H9 (cell line): ENCODE measurements at regions not wholly inside any gene's neighbourhood (a gene's known extent, or its start where the extent isn't known, plus 50 kb on each side); places are given as distances from the start of the nearest gene placed in this dataset.

ENCODE experiments used
- DNase-seq: peaks from one replicate; pipeline ENCODE4 v3.0.0-alpha.2; 2017
- H2AFZ ChIP-seq: one replicate; pipeline ENCODE4 v1.6.1; 2013; ENCODE audit warnings: mild to moderate bottlenecking, low read length, control low read depth, moderate library complexity
- H2AK5ac ChIP-seq: 2 replicates; pipeline ENCODE4 v1.6.1; 2013; ENCODE audit warnings: low read length, control low read depth, mixed read lengths; ENCODE audit not compliant: insufficient read length
- H2BK120ac ChIP-seq: one replicate; pipeline ENCODE4 v1.6.1; 2013; ENCODE audit warnings: low read depth, mild to moderate bottlenecking, low read length, control low read depth, inconsistent platforms; ENCODE audit not compliant: poor library complexity, severe bottlenecking
- H2BK12ac ChIP-seq: 2 replicates; pipeline ENCODE4 v1.6.1; 2013; ENCODE audit warnings: low read length, control low read depth, mixed read lengths, low read depth; ENCODE audit not compliant: insufficient read length
- H2BK15ac ChIP-seq: 2 replicates; pipeline ENCODE4 v1.6.1; 2013; ENCODE audit warnings: low read depth, low read length, control low read depth
- H2BK20ac ChIP-seq: one replicate; pipeline ENCODE4 v1.6.1; 2013; ENCODE audit warnings: low read depth, mild to moderate bottlenecking, low read length, control low read depth, inconsistent platforms; ENCODE audit not compliant: poor library complexity, severe bottlenecking
- H2BK5ac ChIP-seq: 2 replicates; pipeline ENCODE4 v1.6.1; 2013; ENCODE audit warnings: low read length, control low read depth, mixed read lengths; ENCODE audit not compliant: insufficient read length
- H3K14ac ChIP-seq: 2 replicates; pipeline ENCODE4 v1.6.1; 2013; ENCODE audit warnings: low read length, control low read depth; ENCODE audit not compliant: insufficient read depth
- H3K18ac ChIP-seq: 2 replicates; pipeline ENCODE4 v1.6.1; 2013; ENCODE audit warnings: low read depth, mild to moderate bottlenecking, mixed read lengths, low read length, control low read depth; ENCODE audit not compliant: insufficient read length
- H3K23ac ChIP-seq: 2 replicates; pipeline ENCODE4 v1.6.1; 2013; ENCODE audit warnings: low read length, control low read depth, mixed read lengths, low read depth; ENCODE audit not compliant: insufficient read length
- H3K23me2 ChIP-seq: 2 replicates; pipeline ENCODE4 v1.6.1; 2013; ENCODE audit warnings: low read depth, mild to moderate bottlenecking, mixed read lengths, low read length, control low read depth; ENCODE audit not compliant: insufficient read length, poor library complexity, severe bottlenecking
- H3K27ac ChIP-seq: 2 replicates; pipeline ENCODE4 v1.5.1; 2013; ENCODE audit warnings: low read length, control low read depth, mixed read lengths, low read depth; ENCODE audit not compliant: insufficient read length
- H3K27me3 ChIP-seq: 2 replicates; pipeline ENCODE4 v1.6.1; 2013; ENCODE audit warnings: low read length, control low read depth, inconsistent platforms; ENCODE audit not compliant: insufficient read depth
- H3K4ac ChIP-seq: 2 replicates; pipeline ENCODE4 v1.6.1; 2013; ENCODE audit warnings: low read depth, mild to moderate bottlenecking, control low read depth, inconsistent platforms, low read length, moderate library complexity
- H3K4me1 ChIP-seq: 2 replicates; pipeline ENCODE4 v1.6.1; 2013; ENCODE audit warnings: low read length, control low read depth, inconsistent platforms; ENCODE audit not compliant: insufficient read depth
- H3K4me2 ChIP-seq: 2 replicates; pipeline ENCODE4 v1.6.1; 2013; ENCODE audit warnings: low read length, control low read depth, mixed read lengths; ENCODE audit not compliant: insufficient read length, insufficient read depth
- H3K56ac ChIP-seq: 2 replicates; pipeline ENCODE4 v1.6.1; 2013; ENCODE audit warnings: low read depth, mild to moderate bottlenecking, mixed read lengths, low read length, control low read depth; ENCODE audit not compliant: insufficient read length
- H3K79me1 ChIP-seq: 2 replicates; pipeline ENCODE4 v1.6.1; 2013; ENCODE audit warnings: low read depth, mild to moderate bottlenecking, moderate library complexity, low read length, control low read depth, inconsistent platforms; ENCODE audit not compliant: insufficient read depth, poor library complexity, severe bottlenecking
- H3K79me2 ChIP-seq: 2 replicates; pipeline ENCODE4 v1.6.1; 2013; ENCODE audit warnings: low read length, control low read depth, inconsistent platforms; ENCODE audit not compliant: insufficient read depth
- H3K9ac ChIP-seq: 2 replicates; pipeline ENCODE4 v1.6.1; 2013; ENCODE audit warnings: low read length, control low read depth, mixed read lengths; ENCODE audit not compliant: insufficient read length; ENCODE audit errors: extremely low read depth
- H3K9me3 ChIP-seq: one replicate; pipeline ENCODE4 v1.6.1; 2013; ENCODE audit warnings: low read depth, low read length, inconsistent platforms; ENCODE audit not compliant: control insufficient read depth
- H3T11ph ChIP-seq: one replicate; pipeline ENCODE4 v1.6.1; 2013; ENCODE audit warnings: mild to moderate bottlenecking, low read length, control low read depth, inconsistent platforms
- H4K20me1 ChIP-seq: one replicate; pipeline ENCODE4 v1.6.1; 2013; ENCODE audit not compliant: control insufficient read depth, insufficient read length, insufficient read depth
- H4K5ac ChIP-seq: 2 replicates; pipeline ENCODE4 v1.6.1; 2013; ENCODE audit warnings: low read depth, mild to moderate bottlenecking, mixed read lengths, low read length, control low read depth; ENCODE audit not compliant: insufficient read length
- H4K8ac ChIP-seq: replicated peaks from 2 replicates; pipeline ENCODE4 v1.6.1; 2013; ENCODE audit warnings: low read length, control low read depth, mixed read lengths, low read depth; ENCODE audit not compliant: insufficient read length
- H4K91ac ChIP-seq: 2 replicates; pipeline ENCODE4 v1.6.1; 2013; ENCODE audit warnings: low read depth, mild to moderate bottlenecking, moderate library complexity, mixed read lengths, low read length, control low read depth; ENCODE audit not compliant: insufficient read length
- H3K27ac Mint-ChIP-seq, 3 experiments: 2 replicates in 2 of 3; 3 replicates in 1 of 3; pipeline ENCODE4 v1.8.0; 2020 to 2021; ENCODE audit warnings: mixed read lengths in 3 of 3, mild to moderate bottlenecking in 1 of 3, moderate library complexity in 1 of 3
- H3K27me3 Mint-ChIP-seq: 2 replicates; pipeline ENCODE4 v1.8.0; 2021; ENCODE audit warnings: low read depth, mild to moderate bottlenecking, moderate library complexity, mixed read lengths
- H3K36me3 Mint-ChIP-seq, 3 experiments: 2 replicates in 2 of 3; 3 replicates in 1 of 3; pipeline ENCODE4 v1.8.0; 2020 to 2021; ENCODE audit warnings: low read depth in 3 of 3, mixed read lengths in 3 of 3; ENCODE audit not compliant: insufficient read depth in 1 of 3
- H3K4me1 Mint-ChIP-seq, 2 experiments: 2 replicates each; pipeline ENCODE4 v1.8.0; 2020; ENCODE audit warnings: mixed read lengths in 2 of 2
- H3K4me3 Mint-ChIP-seq, 2 experiments: 2 replicates in 1 of 2; 3 replicates in 1 of 2; pipeline ENCODE4 v1.8.0; 2020 to 2021; ENCODE audit warnings: mild to moderate bottlenecking in 2 of 2, mixed read lengths in 2 of 2, moderate library complexity in 1 of 2
- H3K9me3 Mint-ChIP-seq, 2 experiments: 2 replicates in 1 of 2; 3 replicates in 1 of 2; pipeline ENCODE4 v1.8.0; 2020; ENCODE audit warnings: mild to moderate bottlenecking in 2 of 2, mixed read lengths in 2 of 2, moderate library complexity in 1 of 2
- TF ChIP-seq, protein P1 (sequence below): fragments of 200-600 bp; sonication (generic); conservative IDR thresholded peaks from 3 replicates; pipeline ENCODE4 v1.8.0; 2021; ENCODE audit warnings: antibody characterized with exemption, mild to moderate bottlenecking

DNA sequence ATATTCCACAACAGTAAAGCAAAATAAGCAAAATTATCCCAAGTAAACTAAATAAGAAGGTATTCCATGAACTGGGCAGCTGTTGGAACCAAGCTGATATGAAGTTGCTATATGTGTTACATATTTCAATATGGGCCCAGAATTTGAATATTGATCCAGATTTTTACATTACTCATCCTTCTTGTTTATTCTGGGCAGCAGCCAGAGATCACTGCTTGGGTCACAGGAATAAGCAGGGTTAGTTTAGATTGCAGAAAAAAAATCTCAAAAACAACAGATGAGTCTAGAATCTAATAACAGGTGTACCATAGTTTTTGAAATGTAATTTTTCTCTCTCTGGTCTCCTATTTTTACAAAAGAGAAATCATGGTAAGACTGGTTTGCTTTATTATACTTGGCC lies 171.5 kb upstream of the NAMPT start:
- Mint-ChIP-seq H3K36me3 (peaks cover 3 to 25% (median 16%) of the 10 kb centered on the region in 3 experiments; a peak in 6 of 7 replicates), H3K4me1 (peaks cover 4 to 7% of the 10 kb centered on the region in 2 experiments; a peak in 3 of 4 replicates), H3K9me3 (peaks cover 31 to 47% of the 10 kb centered on the region in 2 experiments), H3K27ac (no peak overlapping the region), H3K27me3 (no peaks in the 10 kb centered on the region; the same call in none of the 2 replicates), H3K4me3 (no peak overlapping the region)
- no peak overlapping the region for H3K14ac ChIP-seq
- no peak overlapping the region for H4K8ac ChIP-seq
- TF ChIP-seq, protein P1, sequence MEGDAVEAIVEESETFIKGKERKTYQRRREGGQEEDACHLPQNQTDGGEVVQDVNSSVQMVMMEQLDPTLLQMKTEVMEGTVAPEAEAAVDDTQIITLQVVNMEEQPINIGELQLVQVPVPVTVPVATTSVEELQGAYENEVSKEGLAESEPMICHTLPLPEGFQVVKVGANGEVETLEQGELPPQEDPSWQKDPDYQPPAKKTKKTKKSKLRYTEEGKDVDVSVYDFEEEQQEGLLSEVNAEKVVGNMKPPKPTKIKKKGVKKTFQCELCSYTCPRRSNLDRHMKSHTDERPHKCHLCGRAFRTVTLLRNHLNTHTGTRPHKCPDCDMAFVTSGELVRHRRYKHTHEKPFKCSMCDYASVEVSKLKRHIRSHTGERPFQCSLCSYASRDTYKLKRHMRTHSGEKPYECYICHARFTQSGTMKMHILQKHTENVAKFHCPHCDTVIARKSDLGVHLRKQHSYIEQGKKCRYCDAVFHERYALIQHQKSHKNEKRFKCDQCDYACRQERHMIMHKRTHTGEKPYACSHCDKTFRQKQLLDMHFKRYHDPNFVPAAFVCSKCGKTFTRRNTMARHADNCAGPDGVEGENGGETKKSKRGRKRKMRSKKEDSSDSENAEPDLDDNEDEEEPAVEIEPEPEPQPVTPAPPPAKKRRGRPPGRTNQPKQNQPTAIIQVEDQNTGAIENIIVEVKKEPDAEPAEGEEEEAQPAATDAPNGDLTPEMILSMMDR = no peak
- peaks cover 8% of the 10 kb centered on the region for H3K9me3 ChIP-seq
- no peaks in the 10 kb centered on the region for H4K20me1 ChIP-seq
- no peaks in the 10 kb centered on the region for H3K4me1 ChIP-seq
- H3K79me1 ChIP-seq = no peaks in the 10 kb centered on the region
- no peak for DNase-seq
- H2BK15ac ChIP-seq = no peak overlapping the region
- no peak overlapping the region for H2AK5ac ChIP-seq
- no peak overlapping the region for H2BK20ac ChIP-seq
- H3K27ac ChIP-seq = no peak overlapping the region
- H3K23ac ChIP-seq = no peak overlapping the region
- H3K4me2 ChIP-seq = no peak overlapping the region
- H4K91ac ChIP-seq = no peak overlapping the region
- no peak overlapping the region for H2BK120ac ChIP-seq
- H2BK5ac ChIP-seq = no peak overlapping the region
- H2AFZ ChIP-seq = no peak overlapping the region
- H3K23me2 ChIP-seq = no peaks in the 10 kb centered on the region
- no peak overlapping the region for H3K4ac ChIP-seq
- no peak overlapping the region for H3K9ac ChIP-seq
- H3T11ph ChIP-seq = no peak overlapping the region
- no peak overlapping the region for H3K18ac ChIP-seq
- H3K56ac ChIP-seq = no peak overlapping the region
- no peak overlapping the region for H2BK12ac ChIP-seq
- H3K79me2 ChIP-seq = no peaks in the 10 kb centered on the region
- no peak overlapping the region for H4K5ac ChIP-seq
- H3K27me3 ChIP-seq = no peaks in the 10 kb centered on the region
